Body of pancreas (tissue), 4 donors: ENCODE measurements at regions not wholly inside any gene's neighbourhood (a gene's known extent, or its start where the extent isn't known, plus 50 kb on each side); places are given as distances from the start of the nearest gene placed in this dataset.

Experiments used
- ATAC-seq: fragments of 150-250 bp; one replicate; pipeline ENCODE4 v1.9.1; 2016
- DNase-seq, 4 donors: peaks; one replicate each; pipeline ENCODE4 v3.0.0-alpha.2; 2019
- H3K27ac ChIP-seq, 4 donors: fragments of 200-600 bp; sonication (generic); 1 replicate in 3 of 4; 2 replicates in 1 of 4; pipeline versions ENCODE4 v1.5.1 to v1.6.1; 2016 to 2019; ENCODE audit warnings: mild to moderate bottlenecking in 1 of 4, mixed read lengths in 1 of 4, moderate library complexity in 1 of 4
- H3K27me3 ChIP-seq, 2 donors: fragments of 200-600 bp; sonication (generic); one replicate each; pipeline ENCODE4 v1.6.0; 2016; ENCODE audit warnings: mild to moderate bottlenecking in 1 of 2
- H3K36me3 ChIP-seq, 2 donors: fragments of 200-600 bp; sonication (generic); replicated peaks in 1 of 2; 2 replicates each; pipeline ENCODE4 v1.5.1; 2016; ENCODE audit warnings: low read depth in 2 of 2; ENCODE audit not compliant: insufficient read depth in 1 of 2
- H3K4me1 ChIP-seq: fragments of 200-600 bp; sonication (generic); one replicate; pipeline ENCODE4 v1.6.0; 2016
- H3K4me3 ChIP-seq, 2 donors: fragments of 200-600 bp; sonication (generic); 1 replicate in 1 of 2; 2 replicates in 1 of 2; pipeline ENCODE4 v1.5.1; 2016 to 2019
- H3K9me3 ChIP-seq, 3 donors: fragments of 200-600 bp; sonication (generic); 1 replicate in 2 of 3; 2 replicates in 1 of 3; pipeline ENCODE4 v1.5.1; 2016
- POLR2A ChIP-seq, 3 donors: fragments of 450-650 bp; IDR thresholded peaks; one replicate each; pipeline ENCODE4 v1.6.1; 2016; ENCODE audit warnings: antibody characterized with exemption in 3 of 3, mild to moderate bottlenecking in 2 of 3
- WGBS, 2 donors: methylation state at CpG; one replicate each; pipeline ENCODE4 v1.1.5; 2017; 5-methylcytosine and 5-hydroxymethylcytosine counted together
- intact Hi-C: fragments of 100-400 bp; cut with DNase I; formaldehyde crosslinking; loops from one replicate; pipeline ENCODE4 v1.15.1; 2023
- TF ChIP-seq, protein P1 (sequence below), 7 experiments: fragments of 450-650 bp in 4 of 7; fragments of 200-600 bp in 3 of 7; sonication (generic) in 3 of 7; IDR thresholded peaks; one replicate each; pipeline ENCODE4 v1.5.1; 2016 to 2019; ENCODE audit warnings: antibody characterized with exemption in 7 of 7

DNA sequence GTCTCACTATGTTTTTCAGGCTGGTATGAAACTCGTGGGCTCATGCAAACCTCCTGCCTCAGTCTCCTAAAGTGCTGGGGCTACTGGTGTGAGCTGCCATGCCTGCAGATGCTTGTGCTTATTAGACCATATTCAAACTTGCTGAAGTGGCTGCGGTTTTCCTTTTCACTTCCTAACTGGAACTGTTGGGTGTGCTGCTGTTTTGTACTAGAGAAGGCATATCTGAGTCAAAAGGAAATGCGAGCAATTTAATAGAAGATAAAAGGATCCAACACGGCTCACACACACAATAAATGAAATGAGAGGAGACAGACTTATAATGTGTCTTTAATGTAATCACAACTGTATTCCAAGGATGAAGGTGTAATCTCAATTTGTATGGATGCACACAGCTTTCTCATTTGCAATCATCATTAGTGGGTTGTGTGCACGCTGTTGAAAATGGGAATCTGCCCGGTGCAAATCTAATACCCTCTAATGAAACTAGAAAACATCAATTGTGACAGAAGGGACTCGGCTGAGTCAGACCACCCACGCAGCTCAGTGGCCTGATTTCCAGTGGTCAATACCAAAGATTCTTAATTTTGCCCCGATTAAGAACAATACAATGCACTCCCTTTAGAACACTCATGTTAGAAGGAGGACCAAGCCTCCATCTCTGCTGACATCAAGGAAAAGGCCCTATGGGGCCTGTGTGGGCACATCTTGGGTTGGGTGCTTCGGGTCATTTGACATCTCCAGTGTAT is 532.7 kb downstream of the TDRD15 start:
- H3K9me3 ChIP-seq: no peaks in the 10 kb centered on the region
- H3K36me3 ChIP-seq: no peaks in the 10 kb centered on the region
- no peak for DNase-seq
- no peak overlapping the region for H3K27ac ChIP-seq
- H3K27me3 ChIP-seq: no peaks in the 10 kb centered on the region
- H3K4me3 ChIP-seq: no peak overlapping the region
- ATAC-seq: no peak
- 62 to 71% methylated on average over 10 of the region's 10 CpGs for WGBS, 2 donors
- no peaks in the 10 kb centered on the region for H3K4me1 ChIP-seq
- TF ChIP-seq POLR2A (IDR thresholded peaks at IDR 0.05): no peak
- TF ChIP-seq, protein P1, sequence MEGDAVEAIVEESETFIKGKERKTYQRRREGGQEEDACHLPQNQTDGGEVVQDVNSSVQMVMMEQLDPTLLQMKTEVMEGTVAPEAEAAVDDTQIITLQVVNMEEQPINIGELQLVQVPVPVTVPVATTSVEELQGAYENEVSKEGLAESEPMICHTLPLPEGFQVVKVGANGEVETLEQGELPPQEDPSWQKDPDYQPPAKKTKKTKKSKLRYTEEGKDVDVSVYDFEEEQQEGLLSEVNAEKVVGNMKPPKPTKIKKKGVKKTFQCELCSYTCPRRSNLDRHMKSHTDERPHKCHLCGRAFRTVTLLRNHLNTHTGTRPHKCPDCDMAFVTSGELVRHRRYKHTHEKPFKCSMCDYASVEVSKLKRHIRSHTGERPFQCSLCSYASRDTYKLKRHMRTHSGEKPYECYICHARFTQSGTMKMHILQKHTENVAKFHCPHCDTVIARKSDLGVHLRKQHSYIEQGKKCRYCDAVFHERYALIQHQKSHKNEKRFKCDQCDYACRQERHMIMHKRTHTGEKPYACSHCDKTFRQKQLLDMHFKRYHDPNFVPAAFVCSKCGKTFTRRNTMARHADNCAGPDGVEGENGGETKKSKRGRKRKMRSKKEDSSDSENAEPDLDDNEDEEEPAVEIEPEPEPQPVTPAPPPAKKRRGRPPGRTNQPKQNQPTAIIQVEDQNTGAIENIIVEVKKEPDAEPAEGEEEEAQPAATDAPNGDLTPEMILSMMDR (IDR thresholded peaks at IDR 0.05): no peak
- intact Hi-C loops: no loop called here

DNA sequence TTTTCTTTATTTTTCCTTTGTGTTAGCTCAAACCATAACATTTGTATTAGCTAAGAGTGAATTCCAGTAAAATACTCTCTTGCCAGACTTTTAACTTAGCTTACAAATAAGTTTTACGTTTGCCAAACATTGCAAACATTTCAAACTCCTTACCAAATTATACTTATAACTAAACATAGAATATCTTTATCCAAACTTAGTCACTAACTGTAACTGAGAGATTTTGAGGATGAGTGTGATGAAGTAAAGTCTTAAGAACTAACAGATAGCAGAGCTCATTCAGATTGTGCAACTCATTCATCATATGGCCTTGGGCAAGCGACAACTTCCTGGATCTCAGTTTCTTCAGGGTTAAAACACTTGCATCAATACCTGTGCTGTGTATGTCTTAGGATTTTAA is 533.7 kb downstream of the TDRD15 start:
- H3K4me1 ChIP-seq: no peaks in the 10 kb centered on the region
- no peaks in the 10 kb centered on the region for H3K36me3 ChIP-seq
- ATAC-seq (no peak), DNase-seq (no peak)
- no peaks in the 10 kb centered on the region for H3K9me3 ChIP-seq
- no peak overlapping the region for H3K4me3 ChIP-seq
- no peak overlapping the region for H3K27ac ChIP-seq
- TF ChIP-seq POLR2A (IDR thresholded peaks at IDR 0.05): no peak
- TF ChIP-seq, protein P1 (IDR thresholded peaks at IDR 0.05): no peak
- no peaks in the 10 kb centered on the region for H3K27me3 ChIP-seq
- 71 to 74% methylated on average over 2 of the region's 2 CpGs for WGBS, 2 donors
- intact Hi-C loops: no loop called here

DNA sequence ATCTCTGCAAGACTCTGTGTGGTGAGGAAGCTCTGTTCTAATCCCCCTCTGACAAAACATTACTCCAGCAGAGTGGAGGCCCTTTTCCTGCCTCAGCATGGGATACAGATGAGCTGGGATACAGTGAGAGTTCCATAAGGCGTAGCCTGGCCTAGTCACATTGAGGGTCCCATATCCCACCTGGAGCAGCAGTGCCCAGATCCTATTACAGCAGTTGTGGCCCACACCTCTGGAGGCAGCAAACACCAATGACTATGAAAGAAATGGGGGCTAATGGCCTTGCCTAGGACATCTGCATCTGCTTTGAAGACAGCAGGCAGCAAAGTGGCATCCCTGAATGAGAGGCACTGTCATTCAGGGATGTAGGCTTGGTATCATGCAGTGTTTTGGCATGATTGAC is 534.5 kb downstream of the TDRD15 start:
- TF ChIP-seq, protein P1 (IDR thresholded peaks at IDR 0.05): no peak
- TF ChIP-seq POLR2A (IDR thresholded peaks at IDR 0.05): no peak
- intact Hi-C loops: no loop called here
- Histone ChIP-seq H3K27ac (no peak overlapping the region), H3K27me3 (no peaks in the 10 kb centered on the region), H3K9me3 (no peaks in the 10 kb centered on the region), H3K4me1 (no peaks in the 10 kb centered on the region), H3K4me3 (no peak overlapping the region), H3K36me3 (no peaks in the 10 kb centered on the region)
- no peak for ATAC-seq
- no peak for DNase-seq
- WGBS, 2 donors: 91% methylated on average over 1 of the region's 1 CpG

DNA sequence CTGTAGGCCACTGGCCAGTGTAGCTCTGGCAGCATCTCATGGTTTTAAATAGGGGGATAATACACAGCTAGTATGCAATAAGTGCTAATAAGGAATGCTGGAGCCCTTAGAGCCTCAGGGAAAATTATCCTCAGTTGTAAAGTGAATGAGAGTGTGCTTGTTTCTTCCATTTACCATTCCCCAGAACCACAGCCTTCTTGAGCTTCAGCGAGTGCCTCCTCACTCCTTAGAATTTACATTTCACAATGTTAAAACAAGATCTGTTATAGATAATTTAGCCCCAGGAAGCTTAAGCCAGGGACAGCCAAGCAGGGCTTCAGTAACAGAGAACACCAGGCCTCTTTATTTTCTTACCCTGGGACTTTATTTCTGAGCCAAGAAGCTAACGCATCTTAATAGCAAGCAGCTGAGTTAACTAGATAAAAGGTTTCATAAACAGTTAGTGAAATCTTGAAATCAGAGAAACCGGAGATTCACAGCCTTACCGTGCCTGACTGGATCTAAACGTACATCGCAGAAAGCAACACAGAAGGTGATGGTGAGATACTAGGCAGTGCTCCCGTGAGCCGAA is 535.2 kb downstream of the TDRD15 start:
- DNase-seq (no peak), ATAC-seq (no peak)
- TF ChIP-seq, protein P1 (IDR thresholded peaks at IDR 0.05): no peak
- TF ChIP-seq POLR2A (IDR thresholded peaks at IDR 0.05): no peak
- WGBS, 2 donors: 64 to 72% methylated on average over 8 of the region's 8 CpGs
- H3K4me3 ChIP-seq: no peak overlapping the region
- no peak overlapping the region for H3K27ac ChIP-seq
- H3K36me3 ChIP-seq: no peaks in the 10 kb centered on the region
- no peaks in the 10 kb centered on the region for H3K27me3 ChIP-seq
- H3K4me1 ChIP-seq: no peaks in the 10 kb centered on the region
- H3K9me3 ChIP-seq: no peaks in the 10 kb centered on the region
- intact Hi-C loops: no loop called here

DNA sequence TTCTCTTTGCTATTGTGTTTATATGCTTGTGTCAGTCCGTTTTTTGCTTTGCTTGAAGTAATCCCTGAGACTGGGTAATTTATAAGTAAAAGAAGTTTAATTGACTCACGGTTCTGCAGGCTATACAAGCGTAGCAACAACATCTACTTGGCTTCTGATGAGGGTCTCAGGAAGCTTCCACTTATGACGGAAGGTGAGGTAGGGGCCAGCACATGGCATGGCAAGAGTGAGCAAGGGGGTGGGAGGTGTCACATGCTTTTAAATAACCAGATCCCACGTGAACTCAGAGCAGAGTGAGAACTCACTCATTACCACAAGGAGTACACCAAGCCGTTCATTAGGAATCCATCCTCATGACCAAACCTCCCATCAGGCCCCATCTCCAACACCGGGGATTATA is 540.3 kb downstream of the TDRD15 start:
- H3K4me3 ChIP-seq: no peak overlapping the region
- TF ChIP-seq, protein P1 (IDR thresholded peaks at IDR 0.05): no peak
- intact Hi-C loops: no loop called here
- DNase-seq (no peak), ATAC-seq (no peak)
- H3K27me3 ChIP-seq: no peaks in the 10 kb centered on the region
- 54 to 58% methylated on average over 7 of the region's 7 CpGs for WGBS, 2 donors
- H3K4me1 ChIP-seq: no peaks in the 10 kb centered on the region
- H3K36me3 ChIP-seq: no peaks in the 10 kb centered on the region
- no peaks in the 10 kb centered on the region for H3K9me3 ChIP-seq
- no peak overlapping the region for H3K27ac ChIP-seq
